ENCODE measurements at regions not wholly inside any gene's neighbourhood (a gene's known extent, or its start where the extent isn't known, plus 50 kb on each side); places are given as distances from the start of the nearest gene placed in this dataset.

- H4K20me1 ChIP-seq (ENCODE audit: insufficient read depth), result no peaks in the 10 kb centered on the region
- TF ChIP-seq PBX3 (IDR thresholded peaks at IDR 0.05) (no peak), CHD2 (IDR thresholded peaks at IDR 0.05; ENCODE audit: low read length, partially characterized antibody) (no peak), SIN3A (IDR thresholded peaks at IDR 0.05; ENCODE audit: borderline replicate concordance, low read depth, low read length) (no peak), RAD21 (IDR thresholded peaks at IDR 0.05; ENCODE audit: low read length) (no peak), EZH2phosphoT487 (IDR thresholded peaks at IDR 0.05; ENCODE audit: borderline replicate concordance, low read depth) (no peak), TEAD4 (IDR thresholded peaks at IDR 0.05; ENCODE audit: borderline replicate concordance, insufficient read depth) (no peak), JUND (IDR thresholded peaks at IDR 0.05) (no peak)
- H2AFZ ChIP-seq (ENCODE audit: low read depth), result no peak overlapping the region
- no peak overlapping the region for H3K9ac ChIP-seq
- peaks cover 0 to 2% of the 10 kb centered on the region in 2 experiments; a peak in 1 of 4 replicates for H3K4me1 ChIP-seq (ENCODE audit: control insufficient read depth in 1 of 2, insufficient read depth in 2 of 2, low read depth in 1 of 2, low read length in 1 of 2)
- WGBS (ENCODE audit: low lambda C conversion rate), result 30% methylated on average over 5 of the region's 6 CpGs
- DNase-seq, result no peak
- ChIA-PET POLR2A (no interaction called here), CTCF (interaction anchor here (1.1 kb wide), 1 partner anchor 9 kb away, joined by 3 read pairs; no protein-coding TSS in a partner anchor)
- H3F3A ChIP-seq (replicated peaks; ENCODE audit: insufficient read depth), result no peaks in the 10 kb centered on the region
- no peaks in the 10 kb centered on the region for H3K9me3 ChIP-seq
- no peaks in the 10 kb centered on the region for H3K79me2 ChIP-seq (ENCODE audit: insufficient read depth)
- no peak overlapping the region for H3K4me2 ChIP-seq
- H3K9me2 ChIP-seq, result no peaks in the 10 kb centered on the region
- peaks cover 20% of the 10 kb centered on the region; the same call in 1 of the 2 replicates for H3K27me3 ChIP-seq (ENCODE audit: insufficient read depth)
- H3K4me3 ChIP-seq (ENCODE audit: low read depth in 2 of 2, low read length in 1 of 2), result no peak overlapping the region
- no peak overlapping the region for H3K27ac ChIP-seq (ENCODE audit: low read depth in 2 of 2, low read length in 1 of 2)
- no peaks in the 10 kb centered on the region for H3K36me3 ChIP-seq (replicated peaks in 1 of 2; ENCODE audit: control insufficient read depth in 1 of 2, insufficient read depth in 2 of 2, low read length in 1 of 2)
Measured at GRCh38 chr11:45444796-45445195, 158.7 kb upstream of the SYT13 start.

DNA sequence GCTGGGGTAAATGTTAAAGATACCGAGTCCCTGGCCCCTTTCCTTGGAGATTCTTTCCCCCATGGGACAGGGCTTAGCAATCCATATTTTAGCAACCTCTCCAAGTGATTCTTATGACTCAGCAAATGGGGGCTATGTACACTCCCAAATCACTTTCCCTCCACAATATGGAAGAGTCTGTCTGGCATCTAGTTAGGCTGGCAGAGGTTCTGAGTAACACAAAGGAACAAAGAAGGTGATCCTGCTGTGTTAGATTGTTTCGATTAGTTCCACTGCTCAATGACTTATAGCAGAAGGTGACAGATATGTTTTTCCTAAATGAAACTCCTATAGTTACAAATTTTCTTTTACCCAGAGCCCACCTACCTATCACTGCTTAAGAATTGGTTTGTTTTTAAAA lies 154.0 kb upstream of the SYT13 start:
- no peak overlapping the region for H3K9ac ChIP-seq
- H3K4me2 ChIP-seq, result no peak overlapping the region
- TF ChIP-seq PBX3 (IDR thresholded peaks at IDR 0.05) (no peak), NFIC (IDR thresholded peaks at IDR 0.05; ENCODE audit: borderline replicate concordance) (no peak), RAD21 (IDR thresholded peaks at IDR 0.05; ENCODE audit: low read length) (no peak), FOXJ3 (CRISPR knock-in tag; IDR thresholded peaks at IDR 0.05) (no peak), RFX5 (IDR thresholded peaks at IDR 0.05; ENCODE audit: low read length) (no peak), POLR2AphosphoS5 (IDR thresholded peaks at IDR 0.05; ENCODE audit: low read depth, low read length) (no peak), MEF2A (IDR thresholded peaks at IDR 0.05; ENCODE audit: borderline replicate concordance, low read depth) (no peak), SMC3 (IDR thresholded peaks at IDR 0.05; ENCODE audit: low read depth, low read length) (no peak), RCOR1 (IDR thresholded peaks at IDR 0.05; ENCODE audit: low read length) (no peak)
- no peaks in the 10 kb centered on the region for H3F3A ChIP-seq (replicated peaks; ENCODE audit: insufficient read depth)
- no peaks in the 10 kb centered on the region for H3K36me3 ChIP-seq (replicated peaks in 1 of 2; ENCODE audit: control insufficient read depth in 1 of 2, insufficient read depth in 2 of 2, low read length in 1 of 2)
- H3K27ac ChIP-seq (ENCODE audit: low read depth in 2 of 2, low read length in 1 of 2), result no peak overlapping the region
- H3K27me3 ChIP-seq (ENCODE audit: insufficient read depth), result peaks cover 10% of the 10 kb centered on the region; the same call in 1 of the 2 replicates
- no peaks in the 10 kb centered on the region for H3K9me2 ChIP-seq
- CTCF ChIA-PET, result no interaction called here
- POLR2A ChIA-PET, result no interaction called here
- H3K79me2 ChIP-seq (ENCODE audit: insufficient read depth), result no peaks in the 10 kb centered on the region
- H4K20me1 ChIP-seq (ENCODE audit: insufficient read depth), result no peaks in the 10 kb centered on the region
- no peak overlapping the region for H2AFZ ChIP-seq (ENCODE audit: low read depth)
- H3K9me3 ChIP-seq, result no peaks in the 10 kb centered on the region
- no peak for DNase-seq
- WGBS (ENCODE audit: low lambda C conversion rate), result 19% methylated on average over 2 of the region's 2 CpGs
- no peak overlapping the region for H3K4me3 ChIP-seq (ENCODE audit: low read depth in 2 of 2, low read length in 1 of 2)
- peaks cover 0 to 9% of the 10 kb centered on the region in 2 experiments; a peak in 1 of 4 replicates for H3K4me1 ChIP-seq (ENCODE audit: control insufficient read depth in 1 of 2, insufficient read depth in 2 of 2, low read depth in 1 of 2, low read length in 1 of 2)
